ENCODE measurements at regions not wholly inside any gene's neighbourhood (a gene's known extent, or its start where the extent isn't known, plus 50 kb on each side); places are given as distances from the start of the nearest gene placed in this dataset.
"Not testable (repeated sequence)": the region's sequence is repeated elsewhere in the genome, so short reads cannot be mapped to it uniquely, and the experiment has no call there.

DNA sequence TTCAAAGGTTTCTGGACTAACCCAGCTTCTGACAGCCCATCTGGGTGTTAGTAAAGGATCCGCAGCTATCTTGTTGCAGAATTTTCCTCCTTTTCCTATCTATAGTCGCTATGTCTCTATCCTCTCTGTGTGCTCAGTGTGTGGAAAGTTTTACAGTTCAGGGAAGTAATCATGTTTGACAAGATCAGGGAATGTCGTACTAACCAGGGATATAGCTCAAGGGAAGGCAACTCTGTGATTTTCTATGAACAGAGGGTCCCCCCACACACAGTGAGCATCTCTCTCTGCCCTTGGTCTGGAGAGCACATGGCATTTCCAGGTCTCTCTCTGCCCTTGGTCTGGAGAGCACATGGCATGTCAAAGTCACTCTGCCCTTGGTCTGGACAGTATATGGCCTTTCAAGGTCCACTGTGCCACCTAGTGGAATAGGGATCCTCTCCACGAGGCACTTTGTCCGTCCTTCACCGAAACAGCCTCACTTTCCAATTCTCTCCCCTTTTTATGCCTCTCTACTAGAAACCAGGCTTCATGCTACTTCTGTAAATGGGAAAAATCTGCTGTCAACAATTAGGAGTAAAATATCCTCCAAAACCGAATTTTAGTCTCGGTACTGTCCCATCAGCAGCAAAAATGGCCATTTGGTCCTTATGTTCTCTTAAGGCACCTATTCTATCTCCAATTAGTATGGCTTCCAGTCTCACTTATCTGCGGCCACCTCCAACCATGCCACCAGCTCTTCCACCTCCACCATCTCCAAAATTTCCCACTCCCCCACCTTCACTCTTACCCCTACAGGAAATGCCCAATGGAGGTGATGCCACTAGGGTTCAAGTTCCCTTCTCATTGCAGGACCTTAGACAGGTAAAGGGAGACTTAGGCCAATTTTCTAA lies 88.7 kb downstream of the IGLL5 start:
- no peak for DNase-seq

DNA sequence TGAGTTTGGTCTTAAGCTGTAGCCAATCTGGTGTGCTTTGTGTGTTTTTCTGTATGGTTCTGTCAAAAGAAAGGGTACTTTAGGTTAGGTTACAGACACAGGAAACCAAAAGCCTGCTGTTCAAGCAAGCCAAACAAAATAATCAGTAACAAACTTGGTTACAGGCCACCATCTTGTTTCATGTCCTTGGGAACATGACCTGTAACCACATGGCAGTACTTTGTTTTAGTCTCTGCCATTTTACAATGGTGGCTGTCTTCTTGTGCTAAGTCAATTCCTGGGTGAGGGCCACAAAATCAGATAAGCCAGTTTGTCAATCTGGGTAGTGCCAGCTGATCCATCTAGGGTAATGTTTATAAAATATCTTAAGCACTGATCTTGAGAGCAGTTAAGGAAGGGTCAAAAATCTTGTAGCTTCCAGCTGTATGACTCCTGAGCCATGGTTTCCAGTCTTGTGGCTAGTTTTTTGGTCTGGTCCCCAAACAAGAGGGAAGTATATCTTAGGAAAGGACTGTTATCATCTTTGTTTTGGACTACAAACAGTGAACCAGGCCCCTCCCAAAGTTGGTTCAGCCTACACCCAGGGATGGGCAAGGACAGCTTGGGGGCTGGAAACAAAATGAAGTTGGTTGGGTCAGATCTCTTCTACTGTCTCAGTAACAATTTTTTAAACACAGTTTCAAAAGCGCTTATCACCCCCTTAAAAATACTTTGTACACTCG lies 90.0 kb downstream of the IGLL5 start:
- DNase-seq, result no peak

DNA sequence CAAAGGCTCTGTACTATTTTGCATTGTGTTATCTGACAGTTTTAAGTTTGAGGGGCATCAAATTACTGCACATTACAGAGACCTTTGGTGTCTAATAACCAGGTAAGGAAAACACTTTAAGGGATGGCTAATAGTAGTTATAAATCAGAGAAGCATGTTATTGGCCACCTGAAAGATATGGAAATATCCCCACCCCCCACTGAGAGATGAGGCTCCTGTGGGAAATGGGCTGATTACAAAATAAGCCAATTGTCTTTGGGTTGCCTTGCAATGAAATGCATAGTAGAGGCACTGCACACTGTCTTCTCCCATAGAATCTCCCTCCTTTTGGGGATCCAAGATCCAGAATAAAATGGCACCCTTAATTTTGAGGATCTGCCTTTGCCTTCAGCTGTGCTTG lies 91.0 kb downstream of the IGLL5 start:
- DNase-seq, result no peak

DNA sequence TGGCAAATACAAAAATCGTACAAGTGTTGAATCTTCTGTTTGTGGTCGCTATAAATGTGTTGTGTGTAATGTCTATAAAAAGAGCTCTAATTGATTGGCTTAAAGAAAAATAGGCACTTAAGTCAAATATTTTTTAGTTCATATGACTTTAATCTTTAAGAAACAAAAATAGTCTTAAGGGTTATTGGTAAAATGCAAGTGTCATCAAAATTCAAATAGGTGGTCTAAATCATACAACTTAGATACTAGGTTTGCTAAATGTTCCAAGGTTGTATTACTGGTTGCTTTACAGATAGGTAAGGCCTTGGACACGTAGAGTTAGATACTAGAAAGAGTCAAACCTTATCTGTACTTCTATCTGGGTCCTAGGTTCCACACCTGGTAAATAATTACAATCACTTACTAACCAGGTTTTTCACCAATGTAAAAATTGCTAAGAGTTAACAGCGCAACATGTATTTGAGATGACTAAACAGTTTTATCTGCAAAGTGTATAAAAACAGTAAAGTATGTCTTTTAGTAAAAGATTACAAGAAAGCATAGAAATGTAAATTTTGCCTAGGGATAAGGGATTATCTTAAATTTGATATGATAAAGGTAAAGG lies 91.1 kb upstream of the GNAZ start:
- no peak for DNase-seq

DNA sequence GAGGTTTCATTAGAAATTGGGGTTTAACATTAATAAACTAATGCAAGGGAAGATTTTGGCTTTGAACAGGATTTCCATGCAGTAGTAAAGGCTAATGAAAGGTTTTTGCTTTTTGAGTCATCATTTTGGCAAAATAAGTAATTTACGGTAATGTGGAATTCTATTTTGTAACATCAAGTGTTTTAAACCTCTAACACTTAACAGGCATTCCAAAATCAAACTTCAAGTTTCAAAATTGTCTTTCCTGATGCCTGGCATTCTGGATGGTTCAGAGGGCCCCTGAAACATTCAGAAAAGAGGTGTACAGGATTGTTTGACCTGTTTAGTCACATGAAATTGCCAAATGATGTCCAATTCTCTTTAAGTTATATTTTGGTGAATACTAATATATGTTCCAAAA lies 90.4 kb upstream of the GNAZ start:
- no peak for DNase-seq

DNA sequence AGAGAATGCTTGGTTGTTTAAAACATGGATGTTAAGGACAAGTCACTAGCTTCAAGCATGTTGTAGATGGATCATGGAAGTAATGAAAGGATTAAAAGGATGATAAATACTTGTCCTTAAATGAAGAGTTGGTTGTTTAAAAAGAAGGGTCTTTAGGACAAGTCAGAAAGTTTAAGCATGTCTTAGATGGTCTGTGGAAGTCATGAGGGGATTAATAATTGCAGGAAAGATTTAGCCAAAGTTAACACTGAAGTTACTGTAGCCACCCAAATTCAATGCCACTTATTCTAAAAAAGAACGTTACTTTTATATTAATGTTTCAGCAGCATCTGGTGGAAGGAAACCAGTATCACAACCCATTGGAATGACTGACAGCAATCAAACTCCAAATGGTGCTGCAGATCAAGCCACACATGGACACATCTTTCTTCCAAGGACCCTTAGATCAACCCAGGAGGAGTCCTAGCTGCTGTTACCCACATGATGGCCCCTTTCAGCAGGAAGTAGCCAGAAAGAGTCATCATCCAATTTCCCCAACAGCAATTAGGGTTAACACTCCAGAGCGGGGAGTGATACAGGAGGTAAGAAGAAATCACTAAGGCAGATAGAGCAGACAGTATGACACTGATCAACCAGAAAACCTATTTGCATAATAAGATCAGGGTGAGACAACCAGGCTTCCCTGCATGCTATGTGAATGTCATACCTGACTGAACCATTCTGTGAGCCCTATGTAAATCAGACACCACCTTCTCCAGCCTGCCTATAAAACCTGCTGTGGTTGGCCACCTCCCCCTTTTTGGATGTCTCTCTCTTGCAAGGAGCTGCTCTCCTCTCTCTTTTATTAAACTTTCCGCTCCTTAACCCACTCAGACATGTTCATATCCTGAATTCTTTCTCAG lies 88.4 kb upstream of the GNAZ start:
- DNase-seq, result no peak

DNA sequence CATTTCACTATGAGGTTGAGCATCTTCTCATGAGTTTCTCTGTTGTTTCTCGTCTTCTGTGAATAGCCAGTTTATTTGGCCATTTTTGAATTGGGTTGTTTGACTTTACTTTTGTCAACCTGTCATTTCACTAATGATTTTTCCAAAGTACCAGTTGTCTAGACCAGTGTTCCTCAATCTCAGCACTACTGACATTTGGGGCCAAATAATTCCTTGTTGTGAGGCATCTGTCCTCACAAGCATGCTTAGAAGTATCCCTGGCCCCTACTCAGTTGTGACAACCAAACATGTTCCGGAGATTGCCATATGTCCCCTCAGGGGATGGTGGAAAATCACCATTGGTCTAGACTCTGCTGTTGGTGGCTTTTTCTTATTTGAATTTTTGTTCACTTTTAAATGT lies 87.7 kb upstream of the GNAZ start:
- no peak for DNase-seq

DNA sequence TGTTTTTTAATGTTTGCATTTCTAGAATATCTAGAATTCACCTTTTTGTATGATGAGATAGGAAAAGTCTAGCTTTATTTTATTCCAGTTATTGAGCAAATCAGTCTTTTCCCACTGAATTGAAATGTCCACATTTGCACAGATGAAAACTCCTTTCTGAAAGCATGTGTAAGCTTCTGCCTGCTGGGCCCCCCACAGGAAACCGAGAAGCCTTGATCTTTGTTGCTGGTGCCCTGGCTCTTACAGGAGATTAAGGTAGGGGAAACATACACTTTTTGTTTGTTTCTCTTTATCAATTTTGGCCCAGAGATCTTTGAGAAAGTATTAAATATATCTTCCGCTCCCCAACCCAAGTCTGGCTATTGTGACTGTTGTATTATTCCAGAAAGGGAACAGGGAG lies 87.2 kb upstream of the GNAZ start:
- no peak for DNase-seq

DNA sequence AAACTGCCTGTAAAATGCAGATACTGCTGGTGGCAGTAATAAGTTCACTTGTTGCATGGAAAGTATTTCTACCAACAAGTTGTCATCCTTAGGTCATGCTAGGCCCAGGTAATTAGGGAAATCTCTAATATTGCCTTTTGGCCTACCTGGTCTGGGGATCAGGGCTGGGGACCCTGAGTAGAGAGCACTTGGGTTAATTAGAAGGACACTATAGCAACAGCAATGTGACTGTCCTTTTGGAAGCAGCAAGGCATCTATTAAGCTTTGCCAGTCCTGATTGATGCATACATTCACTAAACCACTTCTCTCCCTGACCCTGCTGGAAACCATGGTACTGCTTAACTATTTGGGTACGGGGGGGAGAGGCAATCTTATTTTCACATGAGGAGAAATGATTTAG lies 86.5 kb upstream of the GNAZ start:
- no peak for DNase-seq

DNA sequence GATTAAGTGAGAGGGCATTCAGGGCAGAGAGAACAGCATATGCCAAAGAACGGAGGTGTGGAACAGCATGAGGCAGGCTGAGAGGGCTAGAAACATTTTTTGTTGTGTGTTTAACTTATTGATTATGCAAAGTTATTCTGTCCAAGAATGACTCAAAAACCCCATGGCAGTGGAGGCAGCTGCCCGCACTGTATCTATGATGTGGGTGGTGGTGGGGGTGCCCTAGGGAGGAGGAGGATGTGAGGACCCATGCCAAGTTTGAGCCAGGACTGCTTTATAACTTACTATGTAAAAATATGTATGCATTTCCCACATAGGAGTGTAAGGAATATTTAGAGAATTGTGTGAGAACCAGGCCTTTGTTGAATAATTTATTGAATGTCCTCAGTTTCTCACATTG lies 85.4 kb upstream of the GNAZ start:
- no peak for DNase-seq

DNA sequence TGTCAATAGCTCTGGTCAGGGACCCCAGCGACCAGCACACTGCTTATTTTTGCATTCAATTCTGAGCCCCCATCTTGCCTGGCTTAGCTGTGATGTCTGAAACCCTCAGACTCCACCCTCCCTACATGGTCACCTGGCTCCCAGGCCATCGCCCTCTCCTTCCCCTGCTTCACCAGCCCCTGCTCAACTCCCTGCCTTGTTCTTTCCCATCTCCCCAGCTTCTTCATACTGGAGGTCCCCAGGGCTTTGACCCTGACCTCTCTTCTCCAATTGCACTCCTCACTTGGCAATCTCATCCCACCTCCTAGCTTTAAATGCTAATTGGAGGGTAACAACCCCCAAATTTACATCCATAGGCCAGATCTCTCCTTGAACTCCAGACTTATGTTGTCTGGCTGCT lies 84.3 kb upstream of the GNAZ start:
- no peak for DNase-seq

DNA sequence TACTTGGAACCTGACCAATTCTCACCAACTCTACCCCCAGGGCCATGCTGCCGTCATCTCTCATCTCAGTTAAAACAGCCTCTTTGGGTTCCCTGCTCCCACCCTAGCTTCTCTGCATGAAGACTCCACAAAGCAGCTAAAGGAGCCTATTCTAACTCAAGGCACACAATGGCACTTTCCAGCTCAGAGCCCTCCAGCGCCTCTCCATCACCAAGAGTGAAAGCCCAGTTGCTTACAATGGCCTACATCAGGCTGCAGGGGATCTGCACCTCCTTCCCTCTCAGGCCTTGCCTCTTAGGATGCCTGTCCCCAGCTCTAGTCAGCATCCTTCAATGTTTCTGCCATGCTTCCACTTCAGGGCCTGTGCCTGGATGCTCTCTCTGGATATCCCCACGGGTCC lies 83.7 kb upstream of the GNAZ start:
- no peak for DNase-seq

DNA sequence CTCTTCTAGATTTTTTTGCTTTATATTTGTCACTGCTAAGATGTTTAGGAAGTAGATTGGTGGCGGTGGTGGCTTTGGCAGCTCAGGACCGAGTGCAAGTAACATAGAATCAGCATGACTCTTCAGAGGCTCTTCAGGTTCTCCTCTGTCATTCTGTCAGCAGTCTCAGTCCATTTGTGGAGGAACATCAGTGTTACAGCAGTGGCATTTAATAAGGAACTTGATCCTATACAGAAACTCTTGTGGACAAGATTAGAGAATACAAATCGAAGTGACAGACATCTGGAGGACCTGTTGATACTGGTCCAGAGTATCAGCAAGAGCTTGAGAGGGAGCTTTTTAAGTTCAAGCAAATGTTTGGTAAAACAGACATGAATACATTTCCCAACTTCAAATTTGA lies 82.2 kb upstream of the GNAZ start:
- no peak for DNase-seq

DNA sequence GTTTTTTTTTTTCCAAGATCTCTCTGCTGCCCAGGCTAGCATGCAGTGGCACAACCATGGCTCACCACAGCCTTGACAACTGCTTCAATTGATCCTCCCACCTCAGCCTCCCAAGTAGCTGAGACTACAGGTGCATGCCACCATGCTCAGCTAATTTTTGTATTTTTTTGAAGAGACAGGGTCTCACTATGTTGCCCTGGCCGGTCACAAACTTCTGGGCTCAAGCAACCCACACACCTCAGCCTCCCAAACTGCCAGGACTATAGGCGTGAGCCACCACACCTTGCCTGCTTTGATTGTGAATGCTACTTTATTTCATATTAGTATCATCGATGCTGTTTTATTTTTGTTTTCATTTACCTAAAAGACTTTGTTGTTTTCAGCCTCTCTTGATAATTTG lies 81.5 kb upstream of the GNAZ start:
- DNase-seq, result no peak

DNA sequence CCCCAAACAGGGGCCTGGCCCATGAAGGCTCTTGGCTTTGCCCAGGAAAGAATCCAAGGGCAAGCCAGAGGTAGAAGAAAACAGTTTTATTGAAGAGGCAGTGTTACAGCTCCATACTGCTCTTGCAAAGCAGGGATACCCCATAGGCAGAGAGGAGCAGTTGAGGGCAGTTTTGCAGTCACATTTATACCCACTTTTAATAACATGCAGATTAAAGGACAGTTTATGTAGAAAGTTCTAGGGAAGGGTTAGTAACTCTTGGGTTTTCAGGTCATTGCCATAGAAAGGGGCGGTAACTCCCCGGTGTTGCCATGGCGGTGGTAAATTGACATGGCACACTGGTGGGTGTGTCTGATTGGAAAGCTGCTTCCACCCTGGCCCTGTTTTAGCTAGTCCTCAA lies 80.5 kb upstream of the GNAZ start:
- no peak for DNase-seq

DNA sequence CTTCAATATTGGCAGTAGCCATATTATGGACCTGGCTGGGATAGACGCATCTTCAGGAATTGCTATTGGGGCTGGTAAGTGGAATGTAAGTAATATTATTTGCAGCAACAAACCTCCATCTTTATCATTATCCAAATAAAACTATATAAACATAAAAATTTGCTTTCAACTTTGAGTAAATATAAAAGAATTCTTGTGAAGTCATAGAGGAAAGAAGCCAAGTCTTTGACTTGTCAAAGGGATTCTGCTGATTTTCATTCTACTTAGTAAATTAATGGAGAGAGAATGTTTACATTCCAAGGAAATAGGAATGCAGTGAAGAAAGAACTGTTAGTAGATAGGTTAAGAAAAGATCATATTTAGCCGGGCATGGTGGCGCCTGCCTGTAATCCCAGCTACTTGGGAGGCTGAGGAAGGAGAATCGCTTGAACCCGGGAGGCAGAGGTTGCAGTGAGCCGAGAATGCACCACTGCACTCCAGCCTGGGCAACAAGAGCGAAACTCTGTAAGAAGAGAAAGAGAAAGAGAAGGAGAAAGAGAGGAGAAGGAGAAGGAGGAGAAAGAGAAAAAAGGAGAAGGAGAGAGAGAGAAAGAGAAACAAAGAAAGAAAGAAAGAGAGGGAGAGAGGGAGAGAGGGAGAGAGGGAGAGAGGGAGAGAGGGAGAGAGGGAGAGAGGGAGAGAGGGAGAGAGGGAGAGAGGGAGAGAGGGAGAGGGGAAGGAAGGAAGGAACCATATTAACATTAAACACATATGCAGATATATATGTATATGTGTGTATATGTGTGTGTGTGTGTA lies 79.4 kb upstream of the GNAZ start:
- DNase-seq, result not testable (repeated sequence)

DNA sequence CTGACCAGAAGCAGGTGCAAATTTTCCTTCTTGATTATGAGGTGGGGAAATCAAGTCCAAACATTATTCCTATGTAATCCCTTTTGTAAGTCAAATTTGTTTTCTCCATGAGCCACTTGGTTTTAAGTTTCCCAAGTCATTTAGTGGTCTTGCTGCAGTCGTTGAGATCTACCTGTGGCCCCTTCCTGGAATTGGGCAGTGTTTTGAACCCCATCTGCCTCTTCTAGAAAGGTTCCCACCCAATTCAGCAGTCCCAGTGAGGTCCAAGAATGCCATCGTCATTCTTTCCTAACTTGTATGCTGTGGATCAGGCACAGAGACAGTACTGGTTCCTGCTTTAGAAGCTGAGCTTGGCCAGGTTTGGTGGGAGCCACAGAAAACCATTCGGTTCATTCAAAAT lies 77.8 kb upstream of the GNAZ start:
- DNase-seq, result no peak

DNA sequence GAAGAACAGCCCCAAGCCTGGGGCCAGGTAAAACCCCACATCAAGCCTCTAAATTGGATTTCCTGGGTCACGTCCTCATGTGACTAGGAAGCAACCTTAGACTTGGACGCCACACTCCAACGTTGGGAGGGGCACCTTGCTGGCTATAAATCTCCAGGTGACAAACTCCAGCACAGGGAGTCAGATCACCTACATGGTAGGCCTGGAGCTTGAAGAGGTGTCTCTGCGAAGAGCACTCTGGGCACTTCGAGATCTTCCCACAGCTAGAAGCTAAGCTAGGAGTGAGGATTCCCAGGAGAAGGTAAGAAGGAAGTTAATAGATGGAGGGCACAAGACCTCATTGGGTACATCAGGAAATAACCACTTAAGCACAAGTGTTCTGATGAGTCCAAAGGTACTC lies 77.1 kb upstream of the GNAZ start:
- DNase-seq, result no peak

DNA sequence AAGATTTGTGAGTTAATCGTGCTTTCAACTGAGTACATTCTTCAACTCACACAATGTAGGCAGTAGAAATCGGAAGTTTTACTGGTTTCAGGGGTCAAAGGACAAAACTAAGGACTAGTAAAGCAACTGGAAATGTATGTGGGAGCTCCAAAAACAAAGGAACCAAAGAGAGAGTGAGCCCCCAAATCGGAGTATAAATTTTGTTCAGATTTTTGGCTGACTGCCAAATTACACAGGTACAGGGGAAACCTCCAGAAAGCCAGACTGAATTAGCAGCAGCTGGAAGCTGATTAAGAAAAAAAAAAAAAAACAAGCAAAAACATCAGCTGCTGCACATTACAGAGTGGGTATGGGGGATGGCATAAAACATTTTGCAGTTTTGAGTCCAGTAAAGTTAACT lies 75.2 kb upstream of the GNAZ start:
- DNase-seq, result no peak

DNA sequence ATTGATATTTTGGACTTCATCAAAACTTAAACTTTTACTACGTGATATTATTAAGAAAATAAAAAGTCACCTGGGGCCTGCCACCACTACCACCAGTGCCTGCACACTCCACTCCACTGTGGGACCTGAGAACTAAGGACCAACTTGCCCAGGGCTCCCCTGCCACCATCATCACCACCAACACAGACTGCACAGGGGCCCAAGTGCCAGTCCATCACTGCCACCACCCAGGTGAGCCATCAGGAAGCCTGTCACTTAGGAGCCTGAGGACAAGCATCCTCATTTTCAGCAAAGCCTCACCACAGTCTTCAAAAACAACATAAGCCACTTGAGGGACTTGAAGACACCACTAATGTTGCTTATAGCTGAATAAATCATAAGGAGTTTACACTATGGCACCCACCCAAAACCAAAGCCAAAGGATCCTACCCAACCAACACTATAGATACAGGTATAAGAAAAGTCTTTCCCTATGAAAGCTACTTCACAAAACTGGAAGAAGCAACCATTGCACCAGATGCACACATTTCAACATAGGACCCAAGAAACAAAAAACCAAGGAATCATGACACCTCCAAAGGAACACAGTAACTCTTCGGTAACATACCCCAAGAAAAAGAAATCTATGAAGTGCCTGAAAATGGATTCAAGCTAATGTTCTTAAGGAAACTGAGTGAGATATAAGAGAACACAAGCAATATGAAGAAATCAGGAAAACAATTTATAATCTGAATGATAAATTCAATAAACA lies 73.6 kb upstream of the GNAZ start:
- DNase-seq, result no peak

Measured in amygdala (tissue), 56 donors.